ENCODE measurements at regions not wholly inside any gene's neighbourhood (a gene's known extent, or its start where the extent isn't known, plus 50 kb on each side); places are given as distances from the start of the nearest gene placed in this dataset.

DNA sequence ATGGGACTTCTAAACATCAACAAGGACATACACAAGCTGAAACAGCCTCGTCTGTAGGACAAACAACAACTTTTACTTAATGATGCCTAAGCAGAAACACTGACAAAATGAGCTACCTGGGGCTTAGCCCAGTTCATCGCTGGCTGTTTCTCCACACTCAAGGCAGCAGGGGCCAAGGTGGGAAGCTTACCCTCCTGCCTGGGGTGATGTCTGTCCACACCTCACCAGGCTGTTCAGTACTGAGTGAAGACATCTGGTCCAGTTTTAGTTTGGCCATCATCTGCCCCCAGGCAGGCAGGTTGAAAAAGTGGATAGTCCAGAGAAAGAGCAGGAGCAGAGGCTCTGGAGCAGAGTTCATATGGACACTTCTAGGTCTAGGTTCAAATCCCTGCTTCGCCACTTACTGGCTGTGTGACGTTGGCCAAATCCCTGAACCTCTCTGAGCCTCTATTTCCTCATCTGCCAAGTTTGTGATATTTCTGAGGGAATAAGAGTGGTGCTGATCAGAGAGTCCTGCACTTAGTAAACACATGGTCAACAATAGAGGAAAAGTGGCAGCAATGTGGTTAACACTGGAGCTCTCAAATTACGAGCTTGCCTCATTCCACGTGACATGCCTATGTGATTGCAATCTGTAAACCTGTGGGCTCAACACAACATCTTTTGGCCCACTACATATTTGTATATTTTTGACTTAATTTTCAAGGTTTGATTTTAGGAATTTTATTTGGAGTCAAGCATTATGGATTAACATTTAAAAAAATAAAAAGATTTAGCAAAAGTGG, 720.1 kb upstream of the TMEM132C start:
- DNase-seq = no peak
- H3K9me3 ChIP-seq (ENCODE audit: control insufficient read depth, low read depth, low read length) = no peaks in the 10 kb centered on the region
- H4K20me1 ChIP-seq (ENCODE audit: control insufficient read depth, insufficient read depth, insufficient read length) = no peaks in the 10 kb centered on the region
- H3K9ac ChIP-seq (ENCODE audit: extremely low read depth, insufficient read length, low read length) = no peak overlapping the region
- peaks cover 10 to 11% of the 10 kb centered on the region in 2 experiments for H3K4me1 Mint-ChIP-seq
- no peak overlapping the region for H3T11ph ChIP-seq (ENCODE audit: low read length)
- H4K8ac ChIP-seq (replicated peaks; ENCODE audit: insufficient read length, low read depth, low read length) = no peak overlapping the region
- no peak overlapping the region for H3K56ac ChIP-seq (ENCODE audit: insufficient read length, low read depth, low read length)
- no peak overlapping the region for H2AK5ac ChIP-seq (ENCODE audit: insufficient read length, low read length)
- no peak overlapping the region for H2BK15ac ChIP-seq (ENCODE audit: low read depth, low read length)
- no peak overlapping the region for H3K14ac ChIP-seq (ENCODE audit: insufficient read depth, low read length)
- H3K79me2 ChIP-seq (ENCODE audit: insufficient read depth, low read length) = no peaks in the 10 kb centered on the region
- H2BK120ac ChIP-seq (ENCODE audit: low read depth, low read length, poor library complexity, severe bottlenecking) = no peak overlapping the region
- no peak overlapping the region for H3K27ac Mint-ChIP-seq
- no peak overlapping the region for H2BK12ac ChIP-seq (ENCODE audit: insufficient read length, low read depth, low read length)
- no peak overlapping the region for H3K23ac ChIP-seq (ENCODE audit: insufficient read length, low read depth, low read length)
- WGBS (ENCODE audit: extremely low coverage, insufficient read length, low lambda C conversion rate) = no CpG with 5 or more reads among the region's 6 CpGs
- no peak overlapping the region for H2BK20ac ChIP-seq (ENCODE audit: low read depth, low read length, poor library complexity, severe bottlenecking)
- no peaks in the 10 kb centered on the region for H3K36me3 Mint-ChIP-seq (ENCODE audit: insufficient read depth in 1 of 3, low read depth in 3 of 3)
- H3K4me3 Mint-ChIP-seq = no peak overlapping the region
- no peak overlapping the region for H4K5ac ChIP-seq (ENCODE audit: insufficient read length, low read depth, low read length)
- H3K18ac ChIP-seq (ENCODE audit: insufficient read length, low read depth, low read length) = no peak overlapping the region
- no peak overlapping the region for H2AFZ ChIP-seq (ENCODE audit: low read length)
- no peaks in the 10 kb centered on the region for H3K79me1 ChIP-seq (ENCODE audit: insufficient read depth, low read depth, low read length, poor library complexity, severe bottlenecking)
- peaks cover 4% of the 10 kb centered on the region; the same call in 1 of the 2 replicates for H3K4me1 ChIP-seq (ENCODE audit: insufficient read depth, low read length)
- H3K27ac ChIP-seq (ENCODE audit: insufficient read length, low read depth, low read length) = no peak overlapping the region
- no peak overlapping the region for H4K91ac ChIP-seq (ENCODE audit: insufficient read length, low read depth, low read length)
- no peaks in the 10 kb centered on the region for H3K23me2 ChIP-seq (ENCODE audit: insufficient read length, low read depth, low read length, poor library complexity, severe bottlenecking)
- H3K27me3 ChIP-seq (ENCODE audit: insufficient read depth, low read length) = no peaks in the 10 kb centered on the region
- no peak overlapping the region for H3K4me2 ChIP-seq (ENCODE audit: insufficient read depth, insufficient read length, low read length)
- TF ChIP-seq, protein P1, sequence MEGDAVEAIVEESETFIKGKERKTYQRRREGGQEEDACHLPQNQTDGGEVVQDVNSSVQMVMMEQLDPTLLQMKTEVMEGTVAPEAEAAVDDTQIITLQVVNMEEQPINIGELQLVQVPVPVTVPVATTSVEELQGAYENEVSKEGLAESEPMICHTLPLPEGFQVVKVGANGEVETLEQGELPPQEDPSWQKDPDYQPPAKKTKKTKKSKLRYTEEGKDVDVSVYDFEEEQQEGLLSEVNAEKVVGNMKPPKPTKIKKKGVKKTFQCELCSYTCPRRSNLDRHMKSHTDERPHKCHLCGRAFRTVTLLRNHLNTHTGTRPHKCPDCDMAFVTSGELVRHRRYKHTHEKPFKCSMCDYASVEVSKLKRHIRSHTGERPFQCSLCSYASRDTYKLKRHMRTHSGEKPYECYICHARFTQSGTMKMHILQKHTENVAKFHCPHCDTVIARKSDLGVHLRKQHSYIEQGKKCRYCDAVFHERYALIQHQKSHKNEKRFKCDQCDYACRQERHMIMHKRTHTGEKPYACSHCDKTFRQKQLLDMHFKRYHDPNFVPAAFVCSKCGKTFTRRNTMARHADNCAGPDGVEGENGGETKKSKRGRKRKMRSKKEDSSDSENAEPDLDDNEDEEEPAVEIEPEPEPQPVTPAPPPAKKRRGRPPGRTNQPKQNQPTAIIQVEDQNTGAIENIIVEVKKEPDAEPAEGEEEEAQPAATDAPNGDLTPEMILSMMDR (conservative IDR thresholded peaks at IDR 0.05) = no peak
- H3K27me3 Mint-ChIP-seq (ENCODE audit: low read depth) = peaks cover 2% of the 10 kb centered on the region; the same call in 1 of the 2 replicates
- no peak overlapping the region for H3K4ac ChIP-seq (ENCODE audit: low read depth, low read length)
- no peaks in the 10 kb centered on the region; a peak in 1 of 5 replicates for H3K9me3 Mint-ChIP-seq
- H2BK5ac ChIP-seq (ENCODE audit: insufficient read length, low read length) = no peak overlapping the region

Measured in H9 (cell line).